ENCODE measurements at regions not wholly inside any gene's neighbourhood (a gene's known extent, or its start where the extent isn't known, plus 50 kb on each side); places are given as distances from the start of the nearest gene placed in this dataset.

DNA sequence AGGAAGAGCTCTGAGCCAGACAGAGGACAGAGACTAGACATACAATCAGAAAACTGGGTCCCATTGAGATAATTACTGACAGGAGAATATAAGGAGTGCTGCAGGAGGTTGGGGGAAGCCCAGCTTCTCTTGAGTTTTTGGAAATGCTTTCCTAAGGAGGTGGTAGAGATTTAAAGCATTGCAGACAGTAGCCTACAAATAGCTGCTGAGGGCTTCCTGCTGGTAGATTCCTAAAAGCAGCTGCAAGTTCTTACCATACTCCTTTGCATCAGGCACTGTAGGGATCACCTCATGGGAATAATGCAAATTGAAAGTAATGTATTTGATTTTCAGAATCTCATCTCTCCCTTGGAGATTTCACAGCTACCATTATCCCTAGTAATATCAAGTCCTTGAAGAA, 902.6 kb upstream of the GCFC2 start:
- no peak for DNase-seq
- no peak overlapping the region for H3K4me3 ChIP-seq (ENCODE audit: low read depth, low read length)
- no peak overlapping the region for H3K27ac ChIP-seq
- H3K9me3 ChIP-seq (ENCODE audit: severe bottlenecking) = no peaks in the 10 kb centered on the region
- H3K36me3 ChIP-seq = no peaks in the 10 kb centered on the region
- H3K27me3 ChIP-seq (ENCODE audit: insufficient read depth, low read depth, severe bottlenecking) = no peaks in the 10 kb centered on the region
- TF ChIP-seq CTCF (IDR thresholded peaks at IDR 0.05; ENCODE audit: low read depth, low read length) = no peak

- no peak for DNase-seq
- Histone ChIP-seq H3K27me3 (ENCODE audit: insufficient read depth, low read depth, severe bottlenecking) (no peaks in the 10 kb centered on the region), H3K27ac (no peak overlapping the region), H3K4me3 (ENCODE audit: low read depth, low read length) (no peak overlapping the region), H3K36me3 (no peaks in the 10 kb centered on the region), H3K9me3 (ENCODE audit: severe bottlenecking) (no peaks in the 10 kb centered on the region)
- no peak for TF ChIP-seq CTCF (IDR thresholded peaks at IDR 0.05; ENCODE audit: low read depth, low read length)
Observed at GRCh38 chr2:76612764-76613163, 902.0 kb upstream of the GCFC2 start.

GRCh38 chr2:76610451-76610850, 899.7 kb upstream of the GCFC2 start:
- no peak for DNase-seq
- Histone ChIP-seq H3K4me3 (ENCODE audit: low read depth, low read length) (no peak overlapping the region), H3K27ac (no peak overlapping the region), H3K9me3 (ENCODE audit: severe bottlenecking) (no peaks in the 10 kb centered on the region), H3K36me3 (no peaks in the 10 kb centered on the region), H3K27me3 (ENCODE audit: insufficient read depth, low read depth, severe bottlenecking) (no peaks in the 10 kb centered on the region)
- no peak for TF ChIP-seq CTCF (IDR thresholded peaks at IDR 0.05; ENCODE audit: low read depth, low read length)

DNA sequence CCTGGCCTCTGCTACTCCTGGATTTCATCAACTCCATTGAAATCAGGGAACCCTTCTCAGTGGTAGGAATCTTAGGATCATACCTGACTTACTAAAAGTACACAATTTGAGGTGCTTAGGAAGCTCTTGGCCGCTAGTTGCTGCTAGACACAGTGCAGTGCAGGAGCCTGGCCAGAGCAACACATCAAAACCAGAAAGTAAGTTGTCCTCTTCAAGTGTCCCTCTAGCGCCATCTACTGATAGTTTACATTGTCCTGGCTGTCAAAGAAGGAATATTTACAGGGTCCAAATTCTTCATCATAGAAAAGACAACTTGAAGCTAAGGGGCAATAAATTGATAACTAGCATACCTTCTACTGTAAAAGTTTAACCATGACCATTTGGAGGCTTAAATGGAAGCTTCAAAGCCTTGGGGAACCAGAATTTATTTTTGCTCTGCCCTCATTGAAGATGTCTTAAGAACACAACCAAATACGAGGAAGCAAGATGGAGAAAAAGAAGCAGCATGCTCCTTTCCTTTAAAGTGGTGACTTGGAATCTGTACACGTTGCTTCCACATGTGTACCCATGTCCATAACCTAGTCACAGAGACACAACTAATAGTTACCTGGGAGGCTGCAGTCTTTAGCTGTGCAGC, 889.1 kb upstream of the GCFC2 start:
- DNase-seq = peak; percentile 88
- Histone ChIP-seq H3K9me3 (ENCODE audit: severe bottlenecking) (no peaks in the 10 kb centered on the region), H3K27ac (no peak overlapping the region), H3K27me3 (ENCODE audit: insufficient read depth, low read depth, severe bottlenecking) (no peaks in the 10 kb centered on the region), H3K36me3 (no peaks in the 10 kb centered on the region), H3K4me3 (ENCODE audit: low read depth, low read length) (no peak overlapping the region)
- peak; percentile 89 for TF ChIP-seq CTCF (IDR thresholded peaks at IDR 0.05; ENCODE audit: low read depth, low read length)

DNA sequence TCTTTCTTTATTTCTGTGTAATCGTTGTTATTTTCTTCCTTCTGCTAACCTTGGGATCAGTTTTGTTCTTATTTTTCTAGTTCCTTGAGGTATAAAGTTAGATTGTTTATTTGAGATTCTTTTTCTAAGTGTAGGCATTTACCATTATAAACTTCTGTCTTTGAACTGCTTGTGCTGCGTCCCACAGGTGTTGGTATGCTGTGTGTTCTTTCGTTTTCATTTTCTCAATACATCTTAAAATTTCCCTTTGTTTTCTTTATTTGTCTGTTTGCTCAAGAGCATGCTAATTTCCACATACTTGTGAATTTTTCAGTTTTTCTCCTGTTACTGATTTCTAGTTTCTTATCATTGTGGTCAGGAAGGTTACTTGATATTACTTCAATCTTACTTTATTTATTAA, 873.8 kb upstream of the GCFC2 start:
- peaks cover 2% of the 10 kb centered on the region for H3K9me3 ChIP-seq (ENCODE audit: severe bottlenecking)
- H3K36me3 ChIP-seq = no peaks in the 10 kb centered on the region
- H3K27ac ChIP-seq = no peak overlapping the region
- H3K4me3 ChIP-seq (ENCODE audit: low read depth, low read length) = no peak overlapping the region
- no peak for DNase-seq
- no peak for TF ChIP-seq CTCF (IDR thresholded peaks at IDR 0.05; ENCODE audit: low read depth, low read length)
- no peaks in the 10 kb centered on the region for H3K27me3 ChIP-seq (ENCODE audit: insufficient read depth, low read depth, severe bottlenecking)

DNA sequence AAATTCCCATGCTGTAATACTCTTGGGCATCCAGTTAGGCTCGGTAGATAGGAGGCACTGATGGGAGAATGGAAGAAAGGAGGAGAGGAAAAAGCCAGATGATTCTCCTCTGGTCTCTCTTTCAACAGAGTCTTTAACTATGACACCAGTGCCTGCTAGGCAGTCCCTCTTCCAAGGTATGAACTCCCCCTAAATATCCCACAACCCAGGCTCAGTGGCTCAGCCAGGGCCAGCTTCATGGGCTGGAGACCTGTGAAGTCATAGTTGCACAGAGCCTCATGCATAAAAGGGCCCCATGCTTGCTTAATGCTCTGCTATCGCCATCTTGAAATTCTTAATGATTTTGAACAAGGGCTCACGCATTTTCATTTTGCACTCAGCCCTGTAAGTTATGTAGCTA, 869.2 kb upstream of the GCFC2 start:
- H3K9me3 ChIP-seq (ENCODE audit: severe bottlenecking) = peaks cover 2% of the 10 kb centered on the region
- no peak for TF ChIP-seq CTCF (IDR thresholded peaks at IDR 0.05; ENCODE audit: low read depth, low read length)
- H3K27me3 ChIP-seq (ENCODE audit: insufficient read depth, low read depth, severe bottlenecking) = no peaks in the 10 kb centered on the region
- no peaks in the 10 kb centered on the region for H3K36me3 ChIP-seq
- H3K4me3 ChIP-seq (ENCODE audit: low read depth, low read length) = no peak overlapping the region
- no peak overlapping the region for H3K27ac ChIP-seq
- DNase-seq = no peak
